ENCODE measurements at regions not wholly inside any gene's neighbourhood (a gene's known extent, or its start where the extent isn't known, plus 50 kb on each side); places are given as distances from the start of the nearest gene placed in this dataset.
A peak's percentile ranks its signal among the peaks of the same experiment; 100 is the strongest.
"Not testable (repeated sequence)": the region's sequence is repeated elsewhere in the genome, so short reads cannot be mapped to it uniquely, and the experiment has no call there.

DNA sequence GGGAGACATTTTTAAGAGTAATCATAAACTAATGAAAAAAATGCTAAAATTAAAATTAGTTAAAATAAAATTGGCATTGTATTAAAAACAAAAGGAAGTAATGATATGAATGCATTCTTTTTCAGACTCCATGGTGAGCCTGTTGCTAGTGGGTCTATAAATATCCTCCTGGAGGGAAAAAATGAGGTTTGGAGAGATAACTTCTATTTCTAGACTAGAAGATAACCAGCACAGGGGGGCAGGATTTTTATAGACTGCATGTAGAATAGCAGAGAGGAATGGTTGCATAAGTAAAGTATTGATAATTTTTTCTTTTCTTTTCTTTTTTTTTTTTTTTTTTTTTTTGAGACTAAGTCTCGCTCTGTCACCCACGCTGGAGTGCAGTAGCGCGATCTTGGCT is 835.8 kb upstream of the VRK2 start:
- in situ Hi-C loops (cut with HindIII; ENCODE audit: low pct_unique_long_range_greater_than_20kb, low sequenced_read_pairs), result no loop called here
- no peak for DNase-seq (ENCODE audit: low read depth, low spot score)

- no peak for DNase-seq (ENCODE audit: low read depth, low spot score)
- in situ Hi-C loops (cut with HindIII; ENCODE audit: low pct_unique_long_range_greater_than_20kb, low sequenced_read_pairs), result no loop called here
These were observed 829.6 kb upstream of the VRK2 start for GRCh38 chr2:57217013-57217412.

DNA sequence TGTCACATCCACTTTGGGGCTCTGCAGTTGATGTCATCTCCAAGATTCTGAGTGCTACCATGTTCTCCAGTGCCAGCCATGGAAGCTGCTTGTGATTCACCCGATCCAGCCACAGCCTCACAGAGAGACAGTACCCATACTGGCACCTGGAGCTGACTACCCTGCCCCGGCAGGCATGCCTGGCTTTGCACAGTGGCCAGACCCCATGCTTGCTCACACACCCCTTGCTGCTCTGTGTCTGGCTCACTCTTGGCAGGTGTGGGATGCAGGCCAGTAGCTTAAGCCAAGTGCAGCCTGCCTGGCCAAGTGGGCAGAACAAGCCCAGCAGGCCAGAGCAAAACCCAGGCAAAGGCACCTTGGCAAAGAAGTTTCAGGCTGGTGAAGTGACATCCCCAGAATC is 828.4 kb upstream of the VRK2 start:
- in situ Hi-C loops (cut with HindIII; ENCODE audit: low pct_unique_long_range_greater_than_20kb, low sequenced_read_pairs), result no loop called here
- DNase-seq (ENCODE audit: low read depth, low spot score), result no peak

DNA sequence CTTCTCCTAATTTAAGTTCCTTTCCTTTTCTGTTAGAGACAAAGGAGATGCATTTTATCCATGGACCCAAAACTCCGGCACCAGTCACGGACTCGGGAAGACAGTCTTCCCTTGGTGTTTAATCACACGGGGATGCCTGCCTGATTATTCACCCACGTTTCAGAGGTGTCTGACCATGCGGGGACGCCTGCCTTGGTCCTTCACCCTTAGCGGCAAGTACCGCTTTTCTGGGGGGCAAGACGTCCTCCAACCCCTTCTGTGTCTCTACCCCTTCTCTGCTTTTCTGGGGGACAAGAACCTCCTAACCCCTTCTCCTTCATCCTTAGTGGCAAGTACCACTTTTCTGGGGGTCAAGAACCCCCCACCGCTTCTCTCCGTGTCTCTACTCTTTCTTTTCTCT is 816.9 kb upstream of the VRK2 start:
- in situ Hi-C loops (cut with HindIII; ENCODE audit: low pct_unique_long_range_greater_than_20kb, low sequenced_read_pairs); DNase-seq (ENCODE audit: low read depth, low spot score): not testable (repeated sequence)

- DNase-seq (ENCODE audit: low read depth, low spot score); in situ Hi-C loops (cut with HindIII; ENCODE audit: low pct_unique_long_range_greater_than_20kb, low sequenced_read_pairs): not testable (repeated sequence)
These were observed 814.3 kb upstream of the VRK2 start for GRCh38 chr2:57232341-57232740.

DNA sequence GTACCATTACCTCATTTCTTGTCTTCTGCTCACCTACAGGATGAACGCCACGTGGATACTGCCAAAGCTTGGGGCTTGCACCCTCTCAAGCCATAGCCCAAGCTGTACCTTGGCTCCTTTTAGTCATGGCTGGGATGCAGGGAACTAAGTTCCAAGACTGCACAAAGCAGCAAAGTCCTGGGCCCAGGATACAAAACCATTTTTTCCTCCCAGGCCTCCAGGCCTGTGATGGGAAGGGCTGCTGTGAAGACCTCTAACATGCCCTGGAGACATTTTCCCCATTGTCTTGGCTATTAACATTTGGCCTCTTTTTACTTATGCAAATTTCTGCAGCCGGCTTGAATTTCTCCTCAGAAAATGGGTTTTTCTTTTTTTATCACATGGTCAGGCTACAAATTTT is 795.1 kb upstream of the VRK2 start:
- in situ Hi-C loops (cut with HindIII; ENCODE audit: low pct_unique_long_range_greater_than_20kb, low sequenced_read_pairs); DNase-seq (ENCODE audit: low read depth, low spot score): not testable (repeated sequence)

GRCh38 chr2:57276408-57276807 is 770.2 kb upstream of the VRK2 start:
- DNase-seq (ENCODE audit: low read depth, low spot score); in situ Hi-C loops (cut with HindIII; ENCODE audit: low pct_unique_long_range_greater_than_20kb, low sequenced_read_pairs): not testable (repeated sequence)

DNA sequence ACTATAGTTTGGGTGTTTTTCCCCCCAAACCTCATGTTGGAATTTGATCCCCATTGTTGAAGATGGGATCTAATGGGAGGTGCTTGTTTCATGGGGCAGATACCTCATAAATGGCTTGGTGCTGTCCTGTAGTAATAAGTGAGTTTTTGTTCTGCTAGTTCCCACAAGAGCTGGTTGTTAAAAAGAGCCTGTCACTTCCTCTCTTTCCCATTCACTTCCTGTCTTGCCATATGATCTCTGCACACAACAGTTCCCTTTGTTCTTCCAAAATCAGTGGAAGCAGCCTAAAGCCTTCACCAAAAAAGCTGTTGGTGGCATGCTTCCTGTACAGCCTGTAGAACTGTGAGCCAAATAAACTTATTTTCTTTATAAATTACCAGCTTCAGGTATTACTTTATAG is 768.2 kb upstream of the VRK2 start:
- in situ Hi-C loops (cut with HindIII; ENCODE audit: low pct_unique_long_range_greater_than_20kb, low sequenced_read_pairs), result no loop called here
- peak; percentile 99 for DNase-seq (ENCODE audit: low read depth, low spot score)

DNA sequence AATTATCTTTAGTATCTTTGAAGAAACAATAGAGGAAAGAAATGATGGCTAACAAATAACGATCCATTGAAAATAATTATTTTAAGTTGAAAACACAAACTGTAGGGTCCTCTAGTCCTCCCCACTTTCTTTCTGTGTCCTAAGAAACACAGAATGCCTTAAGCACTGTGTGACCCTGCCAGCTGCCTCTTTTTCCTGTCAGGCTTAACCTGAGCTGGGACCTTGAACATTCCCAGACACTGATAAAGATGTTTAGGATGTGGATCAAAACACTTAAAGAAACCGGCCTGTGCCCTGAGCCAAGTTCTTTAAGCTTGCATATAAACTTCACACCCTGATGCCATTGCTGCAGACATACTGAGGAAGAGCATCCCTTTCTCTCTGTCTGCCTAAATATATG is 755.4 kb upstream of the VRK2 start:
- in situ Hi-C loops (cut with HindIII; ENCODE audit: low pct_unique_long_range_greater_than_20kb, low sequenced_read_pairs), result no loop called here
- DNase-seq (ENCODE audit: low read depth, low spot score), result no peak

- in situ Hi-C loops (cut with HindIII; ENCODE audit: low pct_unique_long_range_greater_than_20kb, low sequenced_read_pairs), result no loop called here
- DNase-seq (ENCODE audit: low read depth, low spot score), result no peak
These were observed 749.6 kb upstream of the VRK2 start for GRCh38 chr2:57296795-57297517.

GRCh38 chr2:57313678-57314077 is 732.9 kb upstream of the VRK2 start:
- no peak for DNase-seq (ENCODE audit: low read depth, low spot score)

GRCh38 chr2:57314682-57315081 is 731.9 kb upstream of the VRK2 start:
- in situ Hi-C loops (cut with HindIII; ENCODE audit: low pct_unique_long_range_greater_than_20kb, low sequenced_read_pairs), result no loop called here

More at GRCh38 chr2:57313678-57314077, 732.9 kb upstream of the VRK2 start:
- in situ Hi-C loops (cut with HindIII; ENCODE audit: low pct_unique_long_range_greater_than_20kb, low sequenced_read_pairs), result no loop called here

DNA sequence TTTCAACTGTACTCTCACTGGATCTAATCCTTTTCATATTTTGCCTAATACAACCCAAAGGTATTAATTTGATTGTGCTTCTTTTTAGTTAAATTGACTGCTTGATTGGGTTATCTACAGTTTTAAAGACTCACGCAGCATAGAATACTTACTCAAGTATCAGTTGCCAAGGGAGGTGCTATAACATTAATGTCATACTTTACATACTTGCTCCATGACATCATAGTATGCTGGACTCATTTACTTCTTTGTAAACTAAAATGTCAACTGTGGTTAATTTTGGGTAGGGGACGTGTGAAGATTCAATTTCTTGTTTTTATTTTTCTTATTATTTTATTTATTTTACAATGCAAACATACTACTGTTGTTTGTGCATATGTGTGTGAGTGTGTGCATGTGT is 716.2 kb upstream of the VRK2 start:
- in situ Hi-C loops (cut with HindIII; ENCODE audit: low pct_unique_long_range_greater_than_20kb, low sequenced_read_pairs), result no loop called here
- no peak for DNase-seq (ENCODE audit: low read depth, low spot score)

More at GRCh38 chr2:57314682-57315081, 731.9 kb upstream of the VRK2 start:
- DNase-seq (ENCODE audit: low read depth, low spot score), result no peak

DNA sequence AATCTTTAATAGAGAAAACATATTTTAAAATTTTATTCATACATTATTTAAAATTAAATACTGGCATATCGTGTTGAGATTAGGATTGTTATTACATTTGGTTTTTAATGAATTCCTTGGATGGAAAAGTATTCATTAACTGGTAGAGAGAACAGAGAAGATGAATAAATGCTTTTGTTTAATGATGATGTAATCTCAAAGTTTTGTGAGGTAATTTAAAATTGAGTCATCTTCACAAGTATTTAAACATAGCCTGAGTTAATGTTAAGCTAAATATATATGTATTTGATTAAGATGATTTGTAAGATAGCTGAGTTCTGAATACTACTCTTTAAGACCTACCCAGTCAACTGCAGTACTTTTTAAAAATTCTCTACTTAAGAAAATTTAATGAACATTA is 713.4 kb upstream of the VRK2 start:
- DNase-seq (ENCODE audit: low read depth, low spot score), result no peak
- in situ Hi-C loops (cut with HindIII; ENCODE audit: low pct_unique_long_range_greater_than_20kb, low sequenced_read_pairs), result no loop called here

- in situ Hi-C loops (cut with HindIII; ENCODE audit: low pct_unique_long_range_greater_than_20kb, low sequenced_read_pairs), result no loop called here
- DNase-seq (ENCODE audit: low read depth, low spot score), result no peak
These were observed 703.1 kb upstream of the VRK2 start for GRCh38 chr2:57343391-57344006.

- in situ Hi-C loops (cut with HindIII; ENCODE audit: low pct_unique_long_range_greater_than_20kb, low sequenced_read_pairs), result no loop called here
- DNase-seq (ENCODE audit: low read depth, low spot score), result no peak
These were observed 678.4 kb upstream of the VRK2 start for GRCh38 chr2:57368190-57368589.

DNA sequence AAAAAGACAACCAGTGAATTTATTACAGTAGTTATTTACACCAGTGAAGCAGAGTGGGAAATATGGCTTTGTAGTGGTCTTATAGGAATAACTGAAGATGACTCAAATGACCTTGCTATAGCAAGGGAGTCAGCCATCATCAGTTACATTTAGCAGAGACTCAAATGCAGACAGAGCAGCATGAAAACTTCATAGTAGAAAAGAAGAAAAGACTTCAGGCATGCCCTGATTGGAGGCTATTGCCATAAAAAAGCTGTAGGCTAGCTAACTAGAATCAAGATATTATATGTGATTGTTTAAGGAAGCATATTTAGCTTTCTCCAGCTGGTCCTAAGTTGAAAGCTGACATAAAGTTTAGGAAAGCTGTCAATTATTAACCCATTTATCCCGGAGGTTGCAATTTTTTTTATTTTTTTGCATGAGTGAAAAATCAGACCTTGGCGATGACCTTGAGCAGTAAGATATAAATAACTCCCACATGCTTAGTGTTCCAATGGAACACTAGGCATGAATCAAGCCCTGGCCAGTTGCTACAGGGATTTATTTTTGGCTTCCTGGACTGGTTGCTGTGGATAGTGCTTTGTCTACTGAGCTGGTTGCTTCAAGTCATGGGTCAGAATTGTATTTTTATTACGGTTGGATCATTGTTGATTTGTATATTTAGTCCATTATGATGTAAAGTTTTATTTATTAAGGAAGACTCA is 675.6 kb upstream of the VRK2 start:
- peak; percentile 29 for DNase-seq (ENCODE audit: low read depth, low spot score)
- in situ Hi-C loops (cut with HindIII; ENCODE audit: low pct_unique_long_range_greater_than_20kb, low sequenced_read_pairs), result no loop called here

- in situ Hi-C loops (cut with HindIII; ENCODE audit: low pct_unique_long_range_greater_than_20kb, low sequenced_read_pairs), result no loop called here
- no peak for DNase-seq (ENCODE audit: low read depth, low spot score)
These were observed 674.2 kb upstream of the VRK2 start for GRCh38 chr2:57372237-57372984.

All from SK-MEL-5 (cell line).